ENCODE measurements at regions not wholly inside any gene's neighbourhood (a gene's known extent, or its start where the extent isn't known, plus 50 kb on each side); places are given as distances from the start of the nearest gene placed in this dataset.
"Not testable (repeated sequence)": the region's sequence is repeated elsewhere in the genome, so short reads cannot be mapped to it uniquely, and the experiment has no call there.

- Histone ChIP-seq H3K4me1 (no peaks in the 10 kb centered on the region), H3K4me3 (no peak overlapping the region), H3K27me3 (peaks cover 6% of the 10 kb centered on the region), H3K9me3 (no peaks in the 10 kb centered on the region), H3K36me3 (no peaks in the 10 kb centered on the region), H3K27ac (no peak overlapping the region)
- no peak for TF ChIP-seq CTCF (IDR thresholded peaks at IDR 0.05)
- ATAC-seq, result no peak
- intact Hi-C loops (cut with DNase I), result no loop called here
- DNase-seq, result no peak
Measured at GRCh38 chr22:23453277-23453676, 126.8 kb downstream of the IGLL1 start.

- DNase-seq, result no peak
- H3K9me3 ChIP-seq, result no peaks in the 10 kb centered on the region
- no peaks in the 10 kb centered on the region for H3K4me1 ChIP-seq
- ATAC-seq, result no peak
- no peak overlapping the region for H3K4me3 ChIP-seq
- no peak overlapping the region for H3K27ac ChIP-seq
- peaks cover 6% of the 10 kb centered on the region for H3K27me3 ChIP-seq
- H3K36me3 ChIP-seq, result no peaks in the 10 kb centered on the region
- intact Hi-C loops (cut with DNase I), result no loop called here
- no peak for TF ChIP-seq CTCF (IDR thresholded peaks at IDR 0.05)
Measured at GRCh38 chr22:23452231-23453010, 127.7 kb downstream of the IGLL1 start.

- H3K36me3 ChIP-seq; DNase-seq; H3K4me1 ChIP-seq; H3K9me3 ChIP-seq; H3K27me3 ChIP-seq; ATAC-seq; H3K27ac ChIP-seq; H3K4me3 ChIP-seq; intact Hi-C loops (cut with DNase I): not testable (repeated sequence)
Measured at GRCh38 chr22:23451452-23452230, 128.4 kb downstream of the IGLL1 start.

- H3K4me1 ChIP-seq; H3K27ac ChIP-seq; intact Hi-C loops (cut with DNase I); H3K4me3 ChIP-seq; H3K36me3 ChIP-seq; DNase-seq; H3K27me3 ChIP-seq; H3K9me3 ChIP-seq: not testable (repeated sequence)
- peak; percentile 10 for ATAC-seq
Measured at GRCh38 chr22:23450821-23451220, 129.3 kb downstream of the IGLL1 start.

GRCh38 chr22:23450434-23450795 is 129.7 kb downstream of the IGLL1 start:
- Histone ChIP-seq H3K36me3 (no peaks in the 10 kb centered on the region), H3K9me3 (no peaks in the 10 kb centered on the region), H3K4me1 (no peaks in the 10 kb centered on the region), H3K27me3 (no peaks in the 10 kb centered on the region), H3K27ac (no peak overlapping the region), H3K4me3 (no peak overlapping the region)
- intact Hi-C loops (cut with DNase I), result no loop called here
- no peak for DNase-seq
- ATAC-seq, result peak; percentile 39
- TF ChIP-seq CTCF (IDR thresholded peaks at IDR 0.05), result no peak

- H3K4me1 ChIP-seq; H3K9me3 ChIP-seq; H3K27ac ChIP-seq; H3K36me3 ChIP-seq; intact Hi-C loops (cut with DNase I); DNase-seq; H3K4me3 ChIP-seq; H3K27me3 ChIP-seq: not testable (repeated sequence)
- peak; percentile 37 for ATAC-seq
Measured at GRCh38 chr22:23449748-23450433, 130.2 kb downstream of the IGLL1 start.

GRCh38 chr22:23448499-23449288 is 131.4 kb downstream of the IGLL1 start:
- H3K4me1 ChIP-seq; H3K36me3 ChIP-seq; H3K9me3 ChIP-seq; ATAC-seq; H3K27me3 ChIP-seq; DNase-seq; H3K27ac ChIP-seq; H3K4me3 ChIP-seq; intact Hi-C loops (cut with DNase I): not testable (repeated sequence)

All from upper lobe of right lung (tissue), 1 donor.